Ascending aorta (tissue), 2 donors: ENCODE measurements at regions not wholly inside any gene's neighbourhood (a gene's known extent, or its start where the extent isn't known, plus 50 kb on each side); places are given as distances from the start of the nearest gene placed in this dataset.

Experiments used
- DNase-seq, 2 donors: peaks; one replicate each; pipeline ENCODE4 v3.0.0-alpha.2; 2019; ENCODE audit warnings: low spot score in 2 of 2
- H3K27ac ChIP-seq, 2 donors: fragments of 200-600 bp; sonication (generic); one replicate each; pipeline ENCODE4 v1.5.1; 2016 to 2017; ENCODE audit warnings: mild to moderate bottlenecking in 1 of 2
- H3K27me3 ChIP-seq: fragments of 200-600 bp; sonication (generic); one replicate; pipeline ENCODE4 v1.5.1; 2017
- H3K36me3 ChIP-seq, 2 donors: fragments of 200-600 bp; sonication (generic); one replicate each; pipeline ENCODE4 v1.5.1; 2016
- H3K4me1 ChIP-seq, 2 donors: fragments of 200-600 bp; sonication (generic); one replicate each; pipeline ENCODE4 v1.5.1; 2016 to 2017; ENCODE audit warnings: mild to moderate bottlenecking in 1 of 2
- H3K4me3 ChIP-seq, 2 donors: fragments of 200-600 bp; sonication (generic); one replicate each; pipeline ENCODE4 v1.5.1; 2016 to 2017; ENCODE audit warnings: mild to moderate bottlenecking in 1 of 2
- H3K9me3 ChIP-seq, 2 donors: fragments of 200-600 bp; sonication (generic); one replicate each; pipeline ENCODE4 v1.5.1; 2016
- intact Hi-C: fragments of 100-400 bp; cut with DNase I; formaldehyde crosslinking; loops from one replicate; pipeline ENCODE4 v1.15.1; 2023
- TF ChIP-seq, protein P1 (sequence below), 3 experiments: fragments of 200-600 bp in 2 of 3; fragments of 450-650 bp in 1 of 3; sonication (generic) in 2 of 3; IDR thresholded peaks; one replicate each; pipeline ENCODE4 v1.5.1; 2016 to 2019; ENCODE audit warnings: antibody characterized with exemption in 3 of 3, mild to moderate bottlenecking in 1 of 3, moderate library complexity in 1 of 3

- Histone ChIP-seq H3K4me1 (no peaks in the 10 kb centered on the region), H3K4me3 (no peak overlapping the region), H3K9me3 (no peaks in the 10 kb centered on the region), H3K27me3 (no peaks in the 10 kb centered on the region), H3K36me3 (no peaks in the 10 kb centered on the region), H3K27ac (no peak overlapping the region)
- TF ChIP-seq, protein P1, sequence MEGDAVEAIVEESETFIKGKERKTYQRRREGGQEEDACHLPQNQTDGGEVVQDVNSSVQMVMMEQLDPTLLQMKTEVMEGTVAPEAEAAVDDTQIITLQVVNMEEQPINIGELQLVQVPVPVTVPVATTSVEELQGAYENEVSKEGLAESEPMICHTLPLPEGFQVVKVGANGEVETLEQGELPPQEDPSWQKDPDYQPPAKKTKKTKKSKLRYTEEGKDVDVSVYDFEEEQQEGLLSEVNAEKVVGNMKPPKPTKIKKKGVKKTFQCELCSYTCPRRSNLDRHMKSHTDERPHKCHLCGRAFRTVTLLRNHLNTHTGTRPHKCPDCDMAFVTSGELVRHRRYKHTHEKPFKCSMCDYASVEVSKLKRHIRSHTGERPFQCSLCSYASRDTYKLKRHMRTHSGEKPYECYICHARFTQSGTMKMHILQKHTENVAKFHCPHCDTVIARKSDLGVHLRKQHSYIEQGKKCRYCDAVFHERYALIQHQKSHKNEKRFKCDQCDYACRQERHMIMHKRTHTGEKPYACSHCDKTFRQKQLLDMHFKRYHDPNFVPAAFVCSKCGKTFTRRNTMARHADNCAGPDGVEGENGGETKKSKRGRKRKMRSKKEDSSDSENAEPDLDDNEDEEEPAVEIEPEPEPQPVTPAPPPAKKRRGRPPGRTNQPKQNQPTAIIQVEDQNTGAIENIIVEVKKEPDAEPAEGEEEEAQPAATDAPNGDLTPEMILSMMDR (IDR thresholded peaks at IDR 0.05), result no peak
- DNase-seq, result no peak
- intact Hi-C loops, result no loop called here
Measured at GRCh38 chr18:44273298-44273697, 407.4 kb upstream of the SETBP1 start.

DNA sequence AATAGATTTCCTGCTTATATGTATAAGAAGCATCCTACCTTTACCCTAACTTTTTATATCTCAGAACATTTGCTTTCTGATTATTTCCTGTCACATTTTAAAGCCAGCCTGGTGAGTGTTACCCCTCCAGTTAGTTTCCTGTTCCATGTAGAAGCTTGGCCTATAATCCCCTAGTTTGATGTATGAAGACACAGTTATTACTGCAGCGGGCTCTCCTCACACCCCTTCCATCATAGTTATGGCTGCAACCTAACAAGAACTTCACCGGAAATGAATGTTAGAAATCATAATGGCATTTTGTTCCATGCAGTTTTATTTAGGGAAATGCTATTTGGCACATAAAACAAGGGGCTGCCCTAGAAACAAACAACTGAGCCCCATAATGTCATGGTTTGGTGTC, 400.2 kb upstream of the SETBP1 start:
- no peaks in the 10 kb centered on the region for H3K9me3 ChIP-seq
- H3K4me3 ChIP-seq, result no peak overlapping the region
- no peaks in the 10 kb centered on the region for H3K4me1 ChIP-seq
- TF ChIP-seq, protein P1 (IDR thresholded peaks at IDR 0.05), result no peak
- intact Hi-C loops, result no loop called here
- no peak for DNase-seq
- no peak overlapping the region for H3K27ac ChIP-seq
- H3K27me3 ChIP-seq, result no peaks in the 10 kb centered on the region
- no peaks in the 10 kb centered on the region for H3K36me3 ChIP-seq

GRCh38 chr18:44286049-44286448, 394.6 kb upstream of the SETBP1 start:
- intact Hi-C loops, result no loop called here
- H3K36me3 ChIP-seq, result no peaks in the 10 kb centered on the region
- TF ChIP-seq, protein P1 (IDR thresholded peaks at IDR 0.05), result no peak
- no peak overlapping the region for H3K27ac ChIP-seq
- H3K9me3 ChIP-seq, result no peaks in the 10 kb centered on the region
- no peak for DNase-seq
- H3K4me1 ChIP-seq, result no peaks in the 10 kb centered on the region
- H3K27me3 ChIP-seq, result no peaks in the 10 kb centered on the region
- H3K4me3 ChIP-seq, result no peak overlapping the region

DNA sequence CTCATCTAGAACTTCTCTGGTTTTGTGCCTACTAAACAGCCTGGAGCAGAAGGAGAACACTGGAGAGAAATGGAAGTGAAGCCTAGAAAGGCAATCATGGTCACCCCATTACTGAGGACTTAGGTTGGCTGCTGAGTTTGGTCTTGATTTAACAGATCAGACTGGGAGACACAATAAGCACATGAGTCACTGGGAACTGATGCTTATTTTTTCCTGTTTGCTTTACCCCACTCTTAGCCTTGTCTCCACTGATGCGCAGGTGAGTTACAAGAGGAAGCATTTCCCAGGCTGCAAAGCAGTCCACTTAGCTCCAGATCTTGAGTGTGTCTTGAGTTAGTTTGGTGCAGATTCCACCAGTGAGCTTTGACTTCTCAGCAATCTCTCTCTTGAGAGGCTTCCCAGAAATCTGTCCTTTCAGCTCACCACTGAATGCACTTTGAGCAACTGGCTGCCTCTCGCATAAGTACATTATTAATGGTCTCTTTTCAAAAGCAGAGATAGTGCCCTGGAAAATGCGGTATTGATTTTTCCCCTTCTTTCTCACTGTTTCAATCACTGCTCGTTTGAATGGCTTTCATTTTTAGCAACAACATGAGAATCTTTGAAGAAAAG, 390.2 kb upstream of the SETBP1 start:
- Histone ChIP-seq H3K27me3 (no peaks in the 10 kb centered on the region), H3K36me3 (no peaks in the 10 kb centered on the region)
- TF ChIP-seq, protein P1 (IDR thresholded peaks at IDR 0.05), result no peak

GRCh38 chr18:44298566-44298965, 382.1 kb upstream of the SETBP1 start:
- TF ChIP-seq, protein P1 (IDR thresholded peaks at IDR 0.05), result no peak
- intact Hi-C loops, result no loop called here
- no peaks in the 10 kb centered on the region for H3K4me1 ChIP-seq

More for the DNA sequence above, 390.2 kb upstream of the SETBP1 start:
- no peaks in the 10 kb centered on the region for H3K9me3 ChIP-seq
- H3K4me3 ChIP-seq, result no peak overlapping the region
- DNase-seq, result no peak
- no peak overlapping the region for H3K27ac ChIP-seq
- intact Hi-C loops, result no loop called here
- H3K4me1 ChIP-seq, result no peaks in the 10 kb centered on the region

DNA sequence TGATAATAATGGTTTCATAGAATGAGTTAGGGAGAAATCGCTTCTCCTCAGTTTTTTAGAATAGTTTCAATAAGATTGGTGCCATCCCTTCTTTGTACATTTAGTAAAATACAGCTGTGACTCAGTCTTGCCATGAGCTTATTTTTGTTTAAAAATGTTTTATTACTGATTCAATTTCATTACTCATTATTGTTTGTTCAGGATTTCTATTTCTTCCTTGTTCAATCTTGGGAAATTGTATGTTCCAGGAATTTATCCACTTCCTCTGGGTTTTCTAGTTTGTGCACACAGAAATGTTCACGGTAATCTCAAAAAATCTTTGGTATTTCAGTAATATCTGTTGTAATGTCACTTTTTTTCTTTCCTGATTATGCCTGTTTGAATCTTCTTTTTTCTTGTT, 371.5 kb upstream of the SETBP1 start:
- intact Hi-C loops, result no loop called here
- no peaks in the 10 kb centered on the region for H3K36me3 ChIP-seq
- H3K4me1 ChIP-seq, result peaks cover 0 to 6% of the 10 kb centered on the region in 2 donors
- no peak overlapping the region for H3K27ac ChIP-seq
- H3K4me3 ChIP-seq, result no peak overlapping the region
- H3K9me3 ChIP-seq, result no peaks in the 10 kb centered on the region
- DNase-seq, result no peak
- TF ChIP-seq, protein P1 (IDR thresholded peaks at IDR 0.05), result no peak
- no peaks in the 10 kb centered on the region for H3K27me3 ChIP-seq

More at GRCh38 chr18:44298566-44298965, 382.1 kb upstream of the SETBP1 start:
- Histone ChIP-seq H3K4me3 (no peak overlapping the region), H3K27me3 (no peaks in the 10 kb centered on the region), H3K27ac (no peak overlapping the region), H3K36me3 (no peaks in the 10 kb centered on the region), H3K9me3 (peaks cover 0 to 7% of the 10 kb centered on the region in 2 donors)
- DNase-seq, result no peak
